Activated T-helper 17 cell treated with anti-CD3 and anti-CD28 coated beads, Interleukin-2, amount 50 U/mL, for 72 hours (primary cell): ENCODE measurements at regions not wholly inside any gene's neighbourhood (a gene's known extent, or its start where the extent isn't known, plus 50 kb on each side); places are given as distances from the start of the nearest gene placed in this dataset.

Experiments used
- ATAC-seq: fragments of 150-1000 bp; cut with Tn5 transposase; replicated peaks from 2 replicates; pipeline ENCODE4 v1.10.0; 2021; ENCODE audit warnings: mild to moderate bottlenecking, moderate library complexity
- H3K27ac Mint-ChIP-seq: one replicate; pipeline ENCODE4 v1.8.0; 2022; ENCODE audit warnings: mixed read lengths
- H3K27me3 Mint-ChIP-seq: one replicate; pipeline ENCODE4 v1.8.0; 2022; ENCODE audit warnings: mixed read lengths
- H3K36me3 Mint-ChIP-seq: one replicate; pipeline ENCODE4 v1.8.0; 2022; ENCODE audit warnings: low read depth, mild to moderate bottlenecking, mixed read lengths
- H3K4me1 Mint-ChIP-seq: one replicate; pipeline ENCODE4 v1.8.0; 2022; ENCODE audit warnings: mixed read lengths
- H3K4me3 Mint-ChIP-seq: one replicate; pipeline ENCODE4 v1.8.0; 2022; ENCODE audit warnings: mild to moderate bottlenecking, mixed read lengths
- H3K9me3 Mint-ChIP-seq: one replicate; pipeline ENCODE4 v1.8.0; 2022; ENCODE audit warnings: mixed read lengths

DNA sequence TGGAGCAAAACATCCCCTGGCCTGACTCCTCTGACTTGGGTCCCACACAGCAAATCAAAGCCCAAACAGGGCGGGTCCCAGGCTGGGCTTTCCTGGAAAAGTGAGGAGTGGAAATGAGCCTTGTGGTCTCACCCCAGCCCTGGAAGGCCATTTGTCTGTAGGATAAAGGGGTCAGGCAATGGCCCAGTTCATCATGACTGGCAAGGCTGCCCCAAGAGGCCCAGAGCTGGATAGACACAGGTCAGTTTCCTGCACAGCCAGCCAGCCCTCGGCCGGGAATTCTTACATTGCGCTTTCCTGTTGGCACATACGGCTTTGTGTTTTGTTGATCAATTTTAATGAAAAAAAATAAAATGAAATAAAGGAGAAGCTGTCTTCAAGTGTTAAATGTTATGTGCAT, 174.3 kb downstream of the TSHZ3 start:
- H3K27ac Mint-ChIP-seq = no peak overlapping the region
- peaks cover 10% of the 10 kb centered on the region for H3K9me3 Mint-ChIP-seq
- no peaks in the 10 kb centered on the region for H3K4me1 Mint-ChIP-seq
- H3K27me3 Mint-ChIP-seq = peaks cover 4% of the 10 kb centered on the region
- H3K36me3 Mint-ChIP-seq = no peaks in the 10 kb centered on the region
- H3K4me3 Mint-ChIP-seq = no peak overlapping the region
- no peak for ATAC-seq

DNA sequence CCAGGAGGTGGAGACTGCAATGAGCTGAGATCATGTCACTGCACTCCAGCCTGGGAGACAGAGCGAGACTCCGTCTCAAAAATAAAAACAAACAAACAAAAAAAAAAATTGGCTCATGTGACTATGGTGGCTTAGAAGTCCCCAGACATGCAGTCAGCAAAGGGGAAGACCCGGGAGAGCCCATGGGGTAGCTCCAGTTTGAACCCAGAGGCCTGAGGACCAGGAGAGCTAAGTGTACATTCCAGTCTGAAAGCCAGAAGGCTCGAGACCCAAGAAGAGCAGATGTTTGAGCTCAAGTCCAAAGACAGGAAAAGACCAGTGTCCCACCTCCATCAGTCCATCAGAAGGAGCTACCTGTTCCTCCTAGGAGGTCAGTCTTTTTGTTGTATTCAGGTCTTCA, 175.2 kb downstream of the TSHZ3 start:
- H3K27me3 Mint-ChIP-seq = peaks cover 4% of the 10 kb centered on the region
- H3K4me3 Mint-ChIP-seq = no peak overlapping the region
- peaks cover 4% of the 10 kb centered on the region for H3K9me3 Mint-ChIP-seq
- no peak overlapping the region for H3K27ac Mint-ChIP-seq
- ATAC-seq = no peak
- H3K36me3 Mint-ChIP-seq = no peaks in the 10 kb centered on the region
- H3K4me1 Mint-ChIP-seq = no peaks in the 10 kb centered on the region

DNA sequence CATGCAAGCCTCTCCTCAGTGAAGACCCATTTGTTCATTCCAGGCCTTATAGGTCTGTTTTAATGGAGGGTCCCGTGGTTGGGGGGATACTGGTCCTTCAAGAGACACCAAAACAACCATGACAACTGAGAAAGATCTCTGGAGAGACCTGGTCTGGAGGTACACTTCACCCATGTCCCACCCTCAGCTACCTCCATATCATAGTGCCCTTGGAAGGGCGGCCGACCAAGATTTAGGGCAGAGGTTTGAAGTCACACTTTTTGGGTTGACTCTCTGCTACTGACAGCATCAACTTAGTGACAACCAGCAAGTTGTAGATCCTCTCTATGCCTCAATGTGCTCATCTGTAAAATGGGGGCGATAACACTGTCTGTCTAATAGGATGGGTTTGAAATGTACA, 177.3 kb downstream of the TSHZ3 start:
- Mint-ChIP-seq H3K27me3 (peaks cover 4% of the 10 kb centered on the region), H3K9me3 (no peaks in the 10 kb centered on the region)

DNA sequence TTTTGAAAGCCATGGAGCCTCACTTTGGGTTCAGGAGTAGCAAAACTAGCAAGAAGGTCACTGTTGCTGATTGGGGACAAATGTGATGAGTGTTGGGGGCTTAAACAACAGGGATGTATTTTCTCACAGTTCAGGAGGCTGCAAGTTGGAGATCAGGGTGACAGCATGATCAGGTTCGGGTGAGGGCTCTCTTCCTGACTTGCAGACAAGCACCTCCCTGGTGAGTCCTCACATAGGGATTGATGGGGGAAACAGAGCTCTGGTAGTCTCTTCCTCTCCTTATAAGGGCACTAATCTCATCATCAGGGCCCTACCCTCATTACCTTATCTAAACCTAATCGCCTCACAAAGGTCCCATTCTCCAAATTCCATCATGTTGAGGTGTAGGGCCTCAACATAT, 179.2 kb downstream of the TSHZ3 start:
- ATAC-seq = no peak
- H3K27ac Mint-ChIP-seq = no peak overlapping the region
- H3K4me1 Mint-ChIP-seq = no peaks in the 10 kb centered on the region
- H3K27me3 Mint-ChIP-seq = no peaks in the 10 kb centered on the region
- H3K4me3 Mint-ChIP-seq = no peak overlapping the region
- H3K36me3 Mint-ChIP-seq = no peaks in the 10 kb centered on the region
- H3K9me3 Mint-ChIP-seq = no peaks in the 10 kb centered on the region

More for the DNA sequence above, 177.3 kb downstream of the TSHZ3 start:
- Mint-ChIP-seq H3K27ac (no peak overlapping the region), H3K36me3 (no peaks in the 10 kb centered on the region), H3K4me1 (no peaks in the 10 kb centered on the region), H3K4me3 (no peak overlapping the region)
- ATAC-seq = no peak

DNA sequence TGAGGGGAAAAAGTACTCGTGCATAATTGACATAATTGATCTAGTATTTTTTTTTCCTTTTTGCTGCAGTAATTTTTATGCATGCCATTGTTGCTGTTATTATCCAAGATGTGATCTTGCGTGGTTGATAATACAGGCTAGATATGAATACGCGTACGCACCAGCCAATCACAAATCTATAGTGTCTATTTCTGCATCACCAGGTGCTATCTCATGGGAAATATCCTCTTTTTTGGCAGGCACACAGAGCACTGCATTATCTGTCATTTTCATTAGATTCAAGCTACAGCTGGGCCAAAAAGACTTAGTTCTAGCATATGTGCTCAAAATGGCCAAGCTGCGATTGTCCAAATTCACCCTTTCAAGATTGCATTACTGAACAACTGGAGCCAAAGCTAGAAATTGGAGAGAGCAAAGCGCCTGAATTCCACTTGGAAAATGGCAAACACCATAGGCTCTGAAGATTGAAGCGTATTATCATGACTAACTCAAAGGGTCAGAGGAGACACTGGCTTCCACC, 181.1 kb downstream of the TSHZ3 start:
- Mint-ChIP-seq H3K4me3 (no peak overlapping the region), H3K27me3 (peaks cover 6% of the 10 kb centered on the region)

DNA sequence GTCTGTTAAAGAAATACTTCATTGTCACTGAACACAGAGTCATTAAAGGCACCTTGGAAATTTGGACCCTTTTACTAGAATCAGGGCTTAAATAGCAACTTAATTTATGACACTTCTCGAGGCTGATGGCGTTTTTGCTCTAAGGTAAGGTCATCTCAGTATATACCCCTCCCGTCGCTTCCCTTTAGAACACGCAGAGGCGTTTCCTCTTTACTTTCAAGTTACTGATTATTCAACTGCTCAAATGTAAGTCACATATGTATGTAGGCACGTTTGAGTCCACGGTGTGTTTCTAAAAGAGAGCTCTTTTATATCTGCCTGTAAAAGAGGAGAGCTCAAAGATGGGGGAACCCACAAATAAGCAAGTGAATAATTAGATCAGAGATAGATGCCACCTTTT, 181.5 kb downstream of the TSHZ3 start:
- H3K27me3 Mint-ChIP-seq = peaks cover 6% of the 10 kb centered on the region
- no peaks in the 10 kb centered on the region for H3K9me3 Mint-ChIP-seq
- H3K4me1 Mint-ChIP-seq = no peaks in the 10 kb centered on the region
- H3K4me3 Mint-ChIP-seq = no peak overlapping the region
- no peak overlapping the region for H3K27ac Mint-ChIP-seq
- no peak for ATAC-seq
- H3K36me3 Mint-ChIP-seq = no peaks in the 10 kb centered on the region

More for the DNA sequence above, 181.1 kb downstream of the TSHZ3 start:
- Mint-ChIP-seq H3K9me3 (no peaks in the 10 kb centered on the region), H3K36me3 (no peaks in the 10 kb centered on the region), H3K4me1 (no peaks in the 10 kb centered on the region), H3K27ac (no peak overlapping the region)
- no peak for ATAC-seq

DNA sequence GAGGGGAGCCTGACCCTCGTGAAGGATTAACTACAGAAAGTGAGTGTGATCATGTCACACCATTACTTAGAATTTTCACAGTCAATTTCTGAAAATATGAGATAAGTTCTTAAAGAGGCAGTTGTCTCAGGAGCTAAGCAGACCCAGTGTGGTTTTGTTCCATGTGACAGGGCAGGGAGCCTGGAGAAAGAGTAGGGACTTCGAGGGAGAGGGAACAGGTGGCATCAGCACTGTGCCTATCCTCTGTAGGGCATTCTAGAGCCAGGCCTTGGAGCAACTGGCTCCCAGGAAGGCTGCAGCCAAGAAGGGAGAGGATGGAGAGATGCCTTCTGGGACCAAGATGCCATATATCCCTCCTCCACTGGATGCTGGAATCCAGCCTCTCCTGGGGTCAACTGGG, 183.0 kb downstream of the TSHZ3 start:
- Mint-ChIP-seq H3K27ac (no peak overlapping the region), H3K4me1 (no peaks in the 10 kb centered on the region), H3K27me3 (peaks cover 11% of the 10 kb centered on the region), H3K9me3 (no peaks in the 10 kb centered on the region), H3K4me3 (no peak overlapping the region), H3K36me3 (no peaks in the 10 kb centered on the region)
- no peak for ATAC-seq

DNA sequence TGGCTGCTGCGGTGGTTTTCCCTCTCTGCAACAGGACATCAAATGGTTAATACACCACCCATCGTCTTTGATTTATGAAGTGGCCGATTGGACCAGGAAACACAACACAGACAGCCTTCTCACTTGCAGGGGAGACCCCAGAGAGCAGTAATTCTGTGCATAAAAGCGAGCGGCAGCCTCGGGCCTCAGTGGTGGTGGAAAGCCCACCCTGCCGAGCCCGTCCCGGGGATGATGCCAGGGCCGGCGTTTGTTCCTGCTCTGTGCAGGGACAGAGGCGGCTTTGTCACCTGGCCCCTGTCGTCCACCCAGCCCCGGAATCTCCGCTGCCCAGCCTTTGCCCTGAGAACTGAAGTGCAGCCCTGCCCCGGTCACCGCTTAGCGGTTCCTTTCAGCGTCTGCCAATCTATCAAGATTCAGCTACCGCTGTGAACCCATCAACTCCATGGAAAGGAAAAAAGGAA, 184.4 kb downstream of the TSHZ3 start:
- Mint-ChIP-seq H3K9me3 (no peaks in the 10 kb centered on the region), H3K4me3 (no peak overlapping the region), H3K27ac (no peak overlapping the region), H3K36me3 (no peaks in the 10 kb centered on the region), H3K4me1 (no peaks in the 10 kb centered on the region), H3K27me3 (peaks cover 11% of the 10 kb centered on the region)
- no peak for ATAC-seq

DNA sequence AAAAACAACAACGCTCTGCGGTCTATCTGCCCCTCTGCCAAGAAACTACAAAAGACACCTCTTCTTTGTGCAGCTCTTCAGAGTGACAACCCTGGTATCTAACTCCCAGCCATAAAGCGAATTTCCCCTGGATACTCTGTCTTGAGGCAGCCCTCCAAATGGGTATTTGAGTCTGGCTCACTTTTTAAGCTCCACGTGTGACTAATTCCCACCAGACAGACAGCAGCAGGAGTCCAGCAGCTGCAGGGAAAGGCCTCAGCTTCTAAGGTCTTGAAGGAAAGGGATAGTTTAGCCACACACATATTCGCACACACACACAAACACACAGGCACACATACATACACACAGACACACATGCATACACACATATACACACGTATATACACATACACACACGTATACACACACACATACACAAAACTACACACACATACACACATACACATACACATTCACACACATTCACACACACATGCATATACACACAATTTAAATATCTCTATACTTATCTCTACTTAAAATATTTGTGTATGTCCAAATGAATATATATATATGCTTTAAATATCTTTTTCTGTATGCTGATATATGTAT, 188.8 kb downstream of the TSHZ3 start:
- H3K27me3 Mint-ChIP-seq = peaks cover 11% of the 10 kb centered on the region
- no peak overlapping the region for H3K4me3 Mint-ChIP-seq
- no peaks in the 10 kb centered on the region for H3K36me3 Mint-ChIP-seq
- H3K4me1 Mint-ChIP-seq = no peaks in the 10 kb centered on the region
- no peak for ATAC-seq
- no peak overlapping the region for H3K27ac Mint-ChIP-seq
- H3K9me3 Mint-ChIP-seq = no peaks in the 10 kb centered on the region

DNA sequence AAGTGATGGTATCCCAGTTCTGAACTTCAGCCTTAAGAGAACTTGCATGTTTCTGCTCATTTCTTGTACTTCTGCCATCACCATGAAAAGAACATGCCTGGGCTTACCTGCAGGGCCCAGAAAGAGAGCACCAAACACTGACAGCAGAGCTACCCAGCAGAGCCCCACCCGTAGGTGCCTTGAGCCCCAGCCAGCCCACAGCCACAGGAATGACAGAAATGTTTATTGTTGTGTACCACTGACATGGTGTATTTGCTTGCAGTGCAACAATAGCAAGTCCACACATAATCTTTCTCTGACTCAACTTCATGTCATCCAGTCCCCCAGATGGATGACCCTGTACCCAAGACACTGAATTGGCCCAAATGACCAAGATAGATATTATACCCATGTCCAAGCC, 195.2 kb downstream of the TSHZ3 start:
- H3K27me3 Mint-ChIP-seq = no peaks in the 10 kb centered on the region
- no peak for ATAC-seq
- no peak overlapping the region for H3K4me3 Mint-ChIP-seq
- H3K36me3 Mint-ChIP-seq = no peaks in the 10 kb centered on the region
- no peaks in the 10 kb centered on the region for H3K4me1 Mint-ChIP-seq
- H3K27ac Mint-ChIP-seq = no peak overlapping the region
- H3K9me3 Mint-ChIP-seq = no peaks in the 10 kb centered on the region

DNA sequence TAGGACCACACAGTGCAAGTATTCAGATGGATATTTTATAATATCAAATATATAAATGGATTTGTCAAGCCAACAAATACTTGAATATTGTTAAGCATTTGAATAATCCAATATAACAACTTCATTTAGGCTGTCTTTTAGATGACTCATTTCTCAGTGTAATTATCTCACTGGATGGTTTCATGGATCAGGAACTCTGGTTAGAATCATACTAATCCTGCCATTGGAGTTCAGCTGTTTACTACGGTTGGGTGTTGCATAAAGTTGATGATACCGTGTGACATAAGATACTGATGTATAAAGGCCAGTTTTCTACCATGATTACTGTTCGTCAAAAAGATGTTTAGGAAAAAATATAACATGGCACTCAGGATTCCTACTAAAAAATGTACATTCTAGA, 196.3 kb downstream of the TSHZ3 start:
- Mint-ChIP-seq H3K27ac (no peak overlapping the region), H3K27me3 (no peaks in the 10 kb centered on the region), H3K4me1 (no peaks in the 10 kb centered on the region), H3K9me3 (no peaks in the 10 kb centered on the region), H3K4me3 (no peak overlapping the region), H3K36me3 (no peaks in the 10 kb centered on the region)
- ATAC-seq = no peak

DNA sequence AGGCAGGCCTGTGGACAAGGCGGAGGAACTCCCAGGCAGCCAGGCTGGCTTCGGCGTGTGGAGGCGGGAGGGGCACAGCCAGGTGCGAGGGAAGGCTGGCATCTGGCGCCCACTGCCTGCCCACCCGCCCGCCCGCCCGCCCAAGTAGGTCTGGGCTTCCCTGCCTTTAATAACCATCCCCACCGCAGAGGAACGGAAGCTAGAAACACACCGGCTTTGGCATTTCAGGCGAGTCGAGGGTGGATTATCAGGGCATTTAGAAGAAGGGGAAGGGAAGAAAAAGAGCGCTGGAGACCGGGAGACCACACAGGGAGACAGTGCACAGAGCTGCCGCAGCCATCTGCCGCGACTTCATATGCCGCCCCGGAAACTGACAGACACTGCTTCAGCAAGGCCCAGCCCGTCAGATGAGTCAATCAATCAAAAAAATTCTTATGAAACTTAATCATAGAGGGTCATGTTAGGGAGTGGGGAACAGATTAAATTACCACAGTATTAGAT, 199.7 kb downstream of the TSHZ3 start:
- Mint-ChIP-seq H3K36me3 (no peaks in the 10 kb centered on the region), H3K27ac (no peak overlapping the region), H3K9me3 (no peaks in the 10 kb centered on the region), H3K4me3 (no peak overlapping the region), H3K27me3 (no peaks in the 10 kb centered on the region), H3K4me1 (no peaks in the 10 kb centered on the region)
- ATAC-seq = no peak

DNA sequence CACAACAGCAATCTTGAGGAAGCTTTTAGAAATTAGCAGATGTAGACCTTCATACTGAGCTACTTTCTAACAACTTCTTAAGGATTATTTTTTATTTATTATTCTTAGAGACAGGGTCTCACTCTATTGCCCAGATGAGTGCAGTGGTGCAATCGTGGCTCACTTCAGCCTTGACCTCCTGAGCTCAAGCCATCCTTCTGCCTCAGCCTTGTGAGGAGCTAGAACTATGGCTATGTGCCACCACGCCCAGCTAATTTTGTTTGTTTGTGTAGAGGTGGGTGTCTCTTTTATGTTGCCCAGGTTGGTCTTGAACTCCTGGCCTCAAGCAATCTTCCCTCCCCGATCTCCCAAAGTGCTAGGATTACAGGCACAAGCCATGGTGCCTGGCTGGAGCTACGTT, 200.6 kb downstream of the TSHZ3 start:
- Mint-ChIP-seq H3K27ac (no peak overlapping the region), H3K9me3 (no peaks in the 10 kb centered on the region), H3K27me3 (no peaks in the 10 kb centered on the region), H3K4me1 (no peaks in the 10 kb centered on the region), H3K4me3 (no peak overlapping the region), H3K36me3 (no peaks in the 10 kb centered on the region)
- no peak for ATAC-seq

DNA sequence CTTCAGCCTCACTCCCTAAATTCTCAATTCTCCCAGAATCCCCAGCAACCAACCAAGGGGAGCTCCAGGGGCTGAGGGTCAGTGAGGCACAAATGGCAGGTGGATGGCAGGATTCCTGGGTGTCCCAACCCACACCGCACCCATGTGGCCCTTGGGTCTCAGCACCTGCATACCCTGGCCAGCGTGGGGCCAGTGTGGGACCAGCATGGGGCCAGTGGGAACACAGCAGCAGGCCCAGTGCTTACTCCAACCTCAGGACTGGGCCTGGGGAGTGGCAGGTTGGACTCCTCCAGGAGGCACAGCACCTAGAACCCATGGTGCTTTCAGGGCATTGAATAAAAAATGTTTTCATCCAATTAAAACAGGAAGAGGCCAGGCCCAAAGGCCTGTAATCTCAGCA, 202.0 kb downstream of the TSHZ3 start:
- Mint-ChIP-seq H3K4me1 (no peaks in the 10 kb centered on the region), H3K4me3 (no peak overlapping the region), H3K27ac (no peak overlapping the region), H3K36me3 (no peaks in the 10 kb centered on the region), H3K9me3 (no peaks in the 10 kb centered on the region), H3K27me3 (no peaks in the 10 kb centered on the region)
- ATAC-seq = no peak

DNA sequence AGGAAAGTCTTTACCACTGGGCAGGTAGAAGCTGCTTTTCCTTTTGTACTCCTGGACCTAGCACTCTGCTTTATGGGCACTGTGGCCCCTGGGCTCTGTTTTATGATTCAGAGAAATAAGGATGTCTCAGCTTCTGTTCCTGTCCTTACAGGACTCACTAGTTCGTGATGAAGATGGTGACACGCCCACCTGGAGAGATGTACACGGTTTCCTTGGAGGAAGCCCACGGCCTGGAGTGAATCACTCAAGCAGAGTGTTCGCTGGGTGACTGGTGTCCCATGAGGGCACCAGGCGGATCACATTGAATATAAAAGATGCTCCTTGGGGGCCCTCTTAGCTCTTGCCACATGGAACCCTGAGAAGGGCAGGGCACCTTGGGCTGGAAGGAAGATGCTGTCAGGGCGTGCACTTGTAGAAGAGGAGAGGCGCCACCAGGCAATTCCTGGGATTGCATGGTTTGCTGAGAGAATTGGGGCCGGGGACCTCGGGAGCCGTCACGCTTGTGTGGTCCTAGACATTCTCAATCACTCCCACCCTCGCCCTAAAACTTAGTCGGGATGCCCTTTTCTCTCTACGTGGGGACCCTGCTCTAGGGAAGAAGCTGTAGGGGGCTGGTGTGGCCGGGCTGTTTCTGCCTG, 202.6 kb downstream of the TSHZ3 start:
- Mint-ChIP-seq H3K27ac (no peak overlapping the region), H3K27me3 (peaks cover 1% of the 10 kb centered on the region), H3K4me1 (no peaks in the 10 kb centered on the region), H3K4me3 (no peak overlapping the region), H3K9me3 (no peaks in the 10 kb centered on the region), H3K36me3 (no peaks in the 10 kb centered on the region)
- no peak for ATAC-seq
